CD4-positive, alpha-beta T cell treated with Interleukin-17A for 4 hours (primary cell): ENCODE measurements at regions not wholly inside any gene's neighbourhood (a gene's known extent, or its start where the extent isn't known, plus 50 kb on each side); places are given as distances from the start of the nearest gene placed in this dataset.
"Not testable (repeated sequence)": the region's sequence is repeated elsewhere in the genome, so short reads cannot be mapped to it uniquely, and the experiment has no call there.

ENCODE experiments used
- DNase-seq: peaks from one replicate; pipeline ENCODE4 v3.0.0-alpha.2; 2020; ENCODE audit warnings: mixed read lengths

- DNase-seq, result not testable (repeated sequence)
Observed at GRCh38 chr9:126190994-126191393, 135.6 kb upstream of the MVB12B start.

GRCh38 chr9:126198854-126199253, 127.8 kb upstream of the MVB12B start:
- DNase-seq, result no peak

GRCh38 chr9:126203313-126203712, 123.3 kb upstream of the MVB12B start:
- no peak for DNase-seq

GRCh38 chr9:126204197-126204596, 122.4 kb upstream of the MVB12B start:
- no peak for DNase-seq

- no peak for DNase-seq
Observed at GRCh38 chr9:126204708-126205225, 121.9 kb upstream of the MVB12B start.

- no peak for DNase-seq
Observed at GRCh38 chr9:126205265-126205664, 121.4 kb upstream of the MVB12B start.

- no peak for DNase-seq
Observed at GRCh38 chr9:126205845-126206498, 120.7 kb upstream of the MVB12B start.

GRCh38 chr9:126207256-126207655, 119.4 kb upstream of the MVB12B start:
- DNase-seq, result no peak

- no peak for DNase-seq
Observed at GRCh38 chr9:126208216-126208758, 118.3 kb upstream of the MVB12B start.

GRCh38 chr9:126211441-126212074, 115.1 kb upstream of the MVB12B start:
- DNase-seq, result no peak

GRCh38 chr9:126215486-126215885, 111.1 kb upstream of the MVB12B start:
- no peak for DNase-seq

- DNase-seq, result no peak
Observed at GRCh38 chr9:126216826-126217225, 109.8 kb upstream of the MVB12B start.

- no peak for DNase-seq
Observed at GRCh38 chr9:126217250-126217653, 109.4 kb upstream of the MVB12B start.

- no peak for DNase-seq
Observed at GRCh38 chr9:126217797-126218196, 108.8 kb upstream of the MVB12B start.

- no peak for DNase-seq
Observed at GRCh38 chr9:126218359-126219125, 108.1 kb upstream of the MVB12B start.

- no peak for DNase-seq
Observed at GRCh38 chr9:126219166-126219565, 107.5 kb upstream of the MVB12B start.

- DNase-seq, result no peak
Observed at GRCh38 chr9:126219648-126220063, 107.0 kb upstream of the MVB12B start.

GRCh38 chr9:126221480-126221879, 105.1 kb upstream of the MVB12B start:
- DNase-seq, result no peak

- no peak for DNase-seq
Observed at GRCh38 chr9:126222363-126222834, 104.2 kb upstream of the MVB12B start.

- no peak for DNase-seq
Observed at GRCh38 chr9:126222835-126223431, 103.7 kb upstream of the MVB12B start.

- DNase-seq, result no peak
Observed at GRCh38 chr9:126223798-126224531, 102.7 kb upstream of the MVB12B start.
